ENCODE measurements at regions not wholly inside any gene's neighbourhood (a gene's known extent, or its start where the extent isn't known, plus 50 kb on each side); places are given as distances from the start of the nearest gene placed in this dataset.

- Mint-ChIP-seq H3K36me3 (ENCODE audit: insufficient read depth, unreplicated experiment) (no peaks in the 10 kb centered on the region), H3K4me3 (ENCODE audit: low read depth, unreplicated experiment) (no peak overlapping the region), H3K27me3 (ENCODE audit: unreplicated experiment) (no peaks in the 10 kb centered on the region), H3K4me1 (ENCODE audit: low read depth, unreplicated experiment) (peaks cover 32% of the 10 kb centered on the region), H3K9me3 (ENCODE audit: low read depth, unreplicated experiment) (no peaks in the 10 kb centered on the region), H3K27ac (ENCODE audit: unreplicated experiment) (no peak overlapping the region)
- intact Hi-C loops (cut with micrococcal nuclease; ENCODE audit: unreplicated experiment), result no loop called here
- DNase-seq, result no peak
- TF ChIP-seq CTCF (IDR thresholded peaks at IDR 0.05; ENCODE audit: unreplicated experiment), result no peak
- CTCF ChIA-PET, result no interaction called here
- no TSS peak for BruUV-seq (replicated peaks)
Measured at GRCh38 chr21:28371713-28372112, 621.0 kb downstream of the LTN1 start.

- H3K27ac Mint-ChIP-seq (ENCODE audit: unreplicated experiment), result no peak overlapping the region
- intact Hi-C loops (cut with micrococcal nuclease; ENCODE audit: unreplicated experiment), result no loop called here
- no peak for DNase-seq
- CTCF ChIA-PET, result no interaction called here
- H3K27me3 Mint-ChIP-seq (ENCODE audit: unreplicated experiment), result no peaks in the 10 kb centered on the region
- H3K4me1 Mint-ChIP-seq (ENCODE audit: low read depth, unreplicated experiment), result no peaks in the 10 kb centered on the region
- H3K4me3 Mint-ChIP-seq (ENCODE audit: low read depth, unreplicated experiment), result no peak overlapping the region
- TF ChIP-seq CTCF (IDR thresholded peaks at IDR 0.05; ENCODE audit: unreplicated experiment), result no peak
- no peaks in the 10 kb centered on the region for H3K36me3 Mint-ChIP-seq (ENCODE audit: insufficient read depth, unreplicated experiment)
- no TSS peak for BruUV-seq (replicated peaks)
- no peaks in the 10 kb centered on the region for H3K9me3 Mint-ChIP-seq (ENCODE audit: low read depth, unreplicated experiment)
Measured at GRCh38 chr21:28359300-28359699, 633.4 kb downstream of the LTN1 start.

- Mint-ChIP-seq H3K27me3 (ENCODE audit: unreplicated experiment) (no peaks in the 10 kb centered on the region), H3K4me1 (ENCODE audit: low read depth, unreplicated experiment) (no peaks in the 10 kb centered on the region), H3K36me3 (ENCODE audit: insufficient read depth, unreplicated experiment) (no peaks in the 10 kb centered on the region), H3K9me3 (ENCODE audit: low read depth, unreplicated experiment) (no peaks in the 10 kb centered on the region), H3K4me3 (ENCODE audit: low read depth, unreplicated experiment) (no peak overlapping the region), H3K27ac (ENCODE audit: unreplicated experiment) (no peak overlapping the region)
- DNase-seq, result no peak
- intact Hi-C loops (cut with micrococcal nuclease; ENCODE audit: unreplicated experiment), result no loop called here
- no TSS peak for BruUV-seq (replicated peaks)
- no peak for TF ChIP-seq CTCF (IDR thresholded peaks at IDR 0.05; ENCODE audit: unreplicated experiment)
- CTCF ChIA-PET, result interaction anchor here (0.6 kb wide), 1 partner anchor 27 kb away, joined by 6 read pairs; no protein-coding TSS in a partner anchor
Measured at GRCh38 chr21:28358702-28359101, 634.0 kb downstream of the LTN1 start.

- Mint-ChIP-seq H3K36me3 (ENCODE audit: insufficient read depth, unreplicated experiment) (no peaks in the 10 kb centered on the region), H3K27ac (ENCODE audit: unreplicated experiment) (no peak overlapping the region), H3K4me3 (ENCODE audit: low read depth, unreplicated experiment) (no peak overlapping the region), H3K27me3 (ENCODE audit: unreplicated experiment) (no peaks in the 10 kb centered on the region), H3K9me3 (ENCODE audit: low read depth, unreplicated experiment) (no peaks in the 10 kb centered on the region), H3K4me1 (ENCODE audit: low read depth, unreplicated experiment) (no peaks in the 10 kb centered on the region)
- intact Hi-C loops (cut with micrococcal nuclease; ENCODE audit: unreplicated experiment), result no loop called here
- no peak for DNase-seq
- TF ChIP-seq CTCF (IDR thresholded peaks at IDR 0.05; ENCODE audit: unreplicated experiment), result no peak
- no TSS peak for BruUV-seq (replicated peaks)
- CTCF ChIA-PET, result interaction anchor here (0.6 to 0.7 kb wide), 2 partner anchors 26 to 280 kb away, joined by 3 to 6 read pairs; no protein-coding TSS in a partner anchor
Measured at GRCh38 chr21:28358170-28358569, 634.5 kb downstream of the LTN1 start.
